ENCODE measurements at regions not wholly inside any gene's neighbourhood (a gene's known extent, or its start where the extent isn't known, plus 50 kb on each side); places are given as distances from the start of the nearest gene placed in this dataset.

GRCh38 chr15:93449798-93450197 is 360.8 kb upstream of the RGMA start:
- peaks cover 3% of the 10 kb centered on the region for H3K27me3 Mint-ChIP-seq
- H3K36me3 Mint-ChIP-seq, result no peaks in the 10 kb centered on the region
- no peaks in the 10 kb centered on the region for H3K9me3 Mint-ChIP-seq
- no peak overlapping the region for H3K27ac Mint-ChIP-seq
- H3K4me3 Mint-ChIP-seq, result no peak overlapping the region
- no peaks in the 10 kb centered on the region for H3K4me1 Mint-ChIP-seq

GRCh38 chr15:93438310-93438709 is 349.3 kb upstream of the RGMA start:
- Mint-ChIP-seq H3K9me3 (peaks cover 6% of the 10 kb centered on the region), H3K4me1 (no peaks in the 10 kb centered on the region), H3K27me3 (peaks cover 24% of the 10 kb centered on the region)

GRCh38 chr15:93432474-93432873 is 343.5 kb upstream of the RGMA start:
- Mint-ChIP-seq H3K4me1 (no peaks in the 10 kb centered on the region), H3K36me3 (no peaks in the 10 kb centered on the region), H3K4me3 (no peak overlapping the region), H3K27me3 (peaks cover 13% of the 10 kb centered on the region), H3K9me3 (peaks cover 6% of the 10 kb centered on the region), H3K27ac (no peak overlapping the region)

More at GRCh38 chr15:93438310-93438709, 349.3 kb upstream of the RGMA start:
- no peak overlapping the region for H3K27ac Mint-ChIP-seq
- H3K4me3 Mint-ChIP-seq, result no peak overlapping the region
- no peaks in the 10 kb centered on the region for H3K36me3 Mint-ChIP-seq

- Mint-ChIP-seq H3K36me3 (no peaks in the 10 kb centered on the region), H3K4me3 (no peak overlapping the region), H3K9me3 (no peaks in the 10 kb centered on the region), H3K27ac (no peak overlapping the region), H3K27me3 (no peaks in the 10 kb centered on the region), H3K4me1 (no peaks in the 10 kb centered on the region)
These were observed 339.9 kb upstream of the RGMA start for GRCh38 chr15:93428807-93429351.

- H3K9me3 Mint-ChIP-seq, result no peaks in the 10 kb centered on the region
- no peaks in the 10 kb centered on the region for H3K36me3 Mint-ChIP-seq
- H3K4me1 Mint-ChIP-seq, result no peaks in the 10 kb centered on the region
- no peak overlapping the region for H3K27ac Mint-ChIP-seq
- H3K4me3 Mint-ChIP-seq, result no peak overlapping the region
- H3K27me3 Mint-ChIP-seq, result no peaks in the 10 kb centered on the region
These were observed 339.1 kb upstream of the RGMA start for GRCh38 chr15:93428150-93428549.

GRCh38 chr15:93424131-93424530 is 335.1 kb upstream of the RGMA start:
- H3K4me3 Mint-ChIP-seq, result no peak overlapping the region

GRCh38 chr15:93422476-93422875 is 333.5 kb upstream of the RGMA start:
- H3K4me3 Mint-ChIP-seq, result no peak overlapping the region
- no peaks in the 10 kb centered on the region for H3K27me3 Mint-ChIP-seq
- H3K27ac Mint-ChIP-seq, result no peak overlapping the region

More at GRCh38 chr15:93424131-93424530, 335.1 kb upstream of the RGMA start:
- Mint-ChIP-seq H3K36me3 (no peaks in the 10 kb centered on the region), H3K27ac (no peak overlapping the region), H3K27me3 (no peaks in the 10 kb centered on the region), H3K9me3 (no peaks in the 10 kb centered on the region), H3K4me1 (no peaks in the 10 kb centered on the region)

GRCh38 chr15:93420477-93420876 is 331.5 kb upstream of the RGMA start:
- Mint-ChIP-seq H3K27me3 (no peaks in the 10 kb centered on the region), H3K4me1 (no peaks in the 10 kb centered on the region), H3K9me3 (no peaks in the 10 kb centered on the region), H3K27ac (no peak overlapping the region), H3K36me3 (no peaks in the 10 kb centered on the region), H3K4me3 (no peak overlapping the region)

More at GRCh38 chr15:93422476-93422875, 333.5 kb upstream of the RGMA start:
- Mint-ChIP-seq H3K4me1 (no peaks in the 10 kb centered on the region), H3K9me3 (no peaks in the 10 kb centered on the region), H3K36me3 (no peaks in the 10 kb centered on the region)

GRCh38 chr15:93420050-93420452 is 331.0 kb upstream of the RGMA start:
- Mint-ChIP-seq H3K36me3 (no peaks in the 10 kb centered on the region), H3K27ac (no peak overlapping the region), H3K27me3 (peaks cover 2% of the 10 kb centered on the region), H3K4me3 (no peak overlapping the region), H3K9me3 (no peaks in the 10 kb centered on the region), H3K4me1 (no peaks in the 10 kb centered on the region)

GRCh38 chr15:93418566-93418965 is 329.6 kb upstream of the RGMA start:
- Mint-ChIP-seq H3K4me1 (no peaks in the 10 kb centered on the region), H3K9me3 (no peaks in the 10 kb centered on the region), H3K4me3 (no peak overlapping the region), H3K27ac (no peak overlapping the region), H3K36me3 (no peaks in the 10 kb centered on the region), H3K27me3 (peaks cover 3% of the 10 kb centered on the region)

GRCh38 chr15:93417631-93418030 is 328.6 kb upstream of the RGMA start:
- Mint-ChIP-seq H3K4me3 (no peak overlapping the region), H3K4me1 (no peaks in the 10 kb centered on the region), H3K27me3 (peaks cover 4% of the 10 kb centered on the region), H3K27ac (no peak overlapping the region), H3K36me3 (no peaks in the 10 kb centered on the region), H3K9me3 (no peaks in the 10 kb centered on the region)

- Mint-ChIP-seq H3K27me3 (peaks cover 4% of the 10 kb centered on the region), H3K27ac (no peak overlapping the region), H3K36me3 (no peaks in the 10 kb centered on the region), H3K4me1 (no peaks in the 10 kb centered on the region), H3K4me3 (no peak overlapping the region), H3K9me3 (no peaks in the 10 kb centered on the region)
These were observed 328.1 kb upstream of the RGMA start for GRCh38 chr15:93417156-93417555.

- no peaks in the 10 kb centered on the region for H3K4me1 Mint-ChIP-seq
- no peak overlapping the region for H3K27ac Mint-ChIP-seq
- H3K36me3 Mint-ChIP-seq, result no peaks in the 10 kb centered on the region
- no peak overlapping the region for H3K4me3 Mint-ChIP-seq
- H3K9me3 Mint-ChIP-seq, result no peaks in the 10 kb centered on the region
- H3K27me3 Mint-ChIP-seq, result peaks cover 4% of the 10 kb centered on the region
These were observed 326.6 kb upstream of the RGMA start for GRCh38 chr15:93415576-93415975.

- Mint-ChIP-seq H3K27me3 (peaks cover 4% of the 10 kb centered on the region), H3K9me3 (no peaks in the 10 kb centered on the region), H3K27ac (no peak overlapping the region), H3K36me3 (no peaks in the 10 kb centered on the region), H3K4me1 (no peaks in the 10 kb centered on the region), H3K4me3 (no peak overlapping the region)
These were observed 325.7 kb upstream of the RGMA start for GRCh38 chr15:93414576-93415231.

GRCh38 chr15:93413745-93414144 is 324.7 kb upstream of the RGMA start:
- no peak overlapping the region for H3K27ac Mint-ChIP-seq
- no peaks in the 10 kb centered on the region for H3K36me3 Mint-ChIP-seq
- H3K9me3 Mint-ChIP-seq, result no peaks in the 10 kb centered on the region
- H3K27me3 Mint-ChIP-seq, result peaks cover 4% of the 10 kb centered on the region
- no peak overlapping the region for H3K4me3 Mint-ChIP-seq
- no peaks in the 10 kb centered on the region for H3K4me1 Mint-ChIP-seq

GRCh38 chr15:93399121-93399520 is 310.1 kb upstream of the RGMA start:
- no peak overlapping the region for H3K4me3 Mint-ChIP-seq

GRCh38 chr15:93389211-93389610 is 300.2 kb upstream of the RGMA start:
- Mint-ChIP-seq H3K4me3 (no peak overlapping the region), H3K27ac (no peak overlapping the region), H3K4me1 (no peaks in the 10 kb centered on the region), H3K36me3 (no peaks in the 10 kb centered on the region), H3K9me3 (no peaks in the 10 kb centered on the region), H3K27me3 (no peaks in the 10 kb centered on the region)

More at GRCh38 chr15:93399121-93399520, 310.1 kb upstream of the RGMA start:
- Mint-ChIP-seq H3K4me1 (no peaks in the 10 kb centered on the region), H3K27ac (no peak overlapping the region), H3K27me3 (peaks cover 8% of the 10 kb centered on the region), H3K9me3 (no peaks in the 10 kb centered on the region), H3K36me3 (no peaks in the 10 kb centered on the region)
